HUDEP-2 (cell line): ENCODE measurements at regions not wholly inside any gene's neighbourhood (a gene's known extent, or its start where the extent isn't known, plus 50 kb on each side); places are given as distances from the start of the nearest gene placed in this dataset.

Experiments
- DNase-seq, 76 experiments: peaks; one replicate each; lab custom pipeline; 2025; ENCODE audit not compliant: unreplicated experiment in 76 of 76; lab: John Stamatoyannopoulos, UW

- no peak for DNase-seq
These were observed 51.1 kb upstream of the NHSL1 start for GRCh38 chr6:138550346-138550767.

DNA sequence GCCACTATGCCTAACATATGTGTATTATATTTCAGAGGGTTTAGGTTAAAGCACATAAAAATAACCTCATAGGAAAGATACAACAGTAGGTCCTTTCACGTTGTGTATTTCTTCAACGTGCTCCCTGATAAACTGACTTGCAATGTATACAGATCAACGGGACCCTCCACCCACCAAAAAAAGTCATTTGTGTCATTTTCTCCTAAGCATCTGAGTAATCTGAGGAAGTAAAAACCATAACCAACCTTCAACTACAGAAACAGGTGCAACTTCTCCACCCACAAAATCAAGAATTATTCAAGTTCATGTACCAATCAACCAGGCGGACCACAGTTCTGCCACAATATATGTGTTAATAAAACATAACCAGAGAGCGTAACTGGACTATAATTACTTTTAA is 54.9 kb upstream of the NHSL1 start:
- DNase-seq = no peak

GRCh38 chr6:138555421-138555988 is 56.2 kb upstream of the NHSL1 start:
- no peak for DNase-seq

DNA sequence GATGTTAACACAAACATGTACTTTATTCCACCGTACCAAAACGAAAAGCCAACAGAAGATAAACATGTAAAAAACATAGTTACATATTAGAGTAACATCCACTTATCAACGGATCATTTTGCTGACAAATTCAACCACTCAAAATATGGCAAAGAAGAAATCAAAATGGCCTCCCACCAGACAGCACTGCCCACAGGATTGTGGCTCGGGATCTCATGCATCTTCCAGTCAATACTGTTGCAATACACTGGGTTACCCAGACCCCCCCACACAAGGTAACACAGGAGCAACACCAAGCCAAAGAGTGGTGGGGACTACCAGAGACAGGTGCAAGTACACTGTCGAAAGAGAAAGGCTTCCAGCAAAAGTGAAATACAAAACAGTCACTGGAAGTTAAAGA is 57.9 kb upstream of the NHSL1 start:
- no peak for DNase-seq

DNA sequence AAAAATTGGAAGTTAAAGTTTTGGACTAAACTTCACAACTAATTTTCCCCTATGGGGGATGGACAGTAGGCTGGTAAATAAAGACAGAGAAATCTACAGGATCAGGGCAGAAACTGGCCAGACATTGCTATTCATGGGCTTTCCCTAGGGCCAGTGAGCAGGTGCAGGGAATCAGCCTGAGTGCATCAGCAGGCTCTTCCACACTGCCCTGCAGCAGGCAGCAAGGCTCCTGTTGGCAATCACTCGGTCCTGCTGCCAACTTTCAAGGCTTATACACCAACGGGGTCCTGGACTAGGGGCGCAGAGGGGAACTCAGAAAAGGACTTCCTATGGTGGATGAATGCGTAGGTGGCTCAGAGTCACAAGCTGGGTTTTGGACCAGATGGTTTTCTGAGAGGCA is 59.8 kb upstream of the NHSL1 start:
- no peak for DNase-seq

- no peak for DNase-seq
These were observed 61.0 kb upstream of the NHSL1 start for GRCh38 chr6:138560130-138560860.

GRCh38 chr6:138562691-138563090 is 63.4 kb upstream of the NHSL1 start:
- DNase-seq = no peak

GRCh38 chr6:138563231-138563630 is 63.9 kb upstream of the NHSL1 start:
- DNase-seq = no peak

- no peak for DNase-seq
These were observed 64.4 kb upstream of the NHSL1 start for GRCh38 chr6:138563650-138564049.

DNA sequence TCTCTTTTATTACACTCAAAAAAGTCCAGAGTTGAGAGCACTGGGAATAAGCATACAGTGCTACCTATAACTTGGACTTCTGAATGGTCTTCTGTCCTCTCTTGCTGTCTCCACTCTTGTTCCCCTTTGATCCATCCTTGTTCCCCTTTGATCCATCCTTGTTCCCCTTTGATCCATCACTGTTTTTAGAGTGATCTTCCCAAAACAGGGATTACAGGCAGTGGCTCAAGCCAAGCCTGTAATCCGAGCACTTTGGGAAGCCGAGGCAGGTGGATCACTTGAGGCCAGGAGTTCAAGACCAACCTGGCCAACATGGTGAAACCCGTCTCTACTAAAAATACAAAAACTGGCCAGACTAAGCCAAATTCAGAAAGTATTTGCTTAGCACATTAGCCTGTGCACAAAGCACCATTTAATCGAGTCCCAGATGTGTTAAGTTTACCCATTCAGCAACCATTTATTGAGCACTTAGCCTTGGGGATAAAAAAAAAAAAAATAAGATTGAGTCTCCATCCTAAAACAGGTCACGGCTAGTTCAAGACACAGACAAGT is 65.0 kb upstream of the NHSL1 start:
- no peak for DNase-seq

DNA sequence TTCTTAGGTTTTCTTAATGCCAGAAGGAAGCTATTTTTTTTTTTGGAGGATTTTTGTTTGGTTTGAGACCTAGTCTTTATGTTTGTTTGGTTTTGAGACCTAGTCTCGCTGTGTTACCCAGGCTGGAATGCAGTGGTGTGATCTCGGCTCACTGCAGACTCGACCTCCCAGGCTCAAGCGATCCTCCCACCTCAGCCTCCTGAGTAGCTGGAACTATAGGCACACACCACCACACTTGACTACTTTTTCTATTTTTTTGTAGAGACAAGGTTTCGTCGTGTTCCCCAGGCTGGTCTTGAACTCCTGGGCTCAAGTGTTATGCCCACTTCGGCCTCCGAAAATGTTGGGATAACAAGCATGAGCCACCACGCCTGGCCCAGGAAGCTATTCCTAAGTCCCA is 67.8 kb upstream of the NHSL1 start:
- DNase-seq = no peak

DNA sequence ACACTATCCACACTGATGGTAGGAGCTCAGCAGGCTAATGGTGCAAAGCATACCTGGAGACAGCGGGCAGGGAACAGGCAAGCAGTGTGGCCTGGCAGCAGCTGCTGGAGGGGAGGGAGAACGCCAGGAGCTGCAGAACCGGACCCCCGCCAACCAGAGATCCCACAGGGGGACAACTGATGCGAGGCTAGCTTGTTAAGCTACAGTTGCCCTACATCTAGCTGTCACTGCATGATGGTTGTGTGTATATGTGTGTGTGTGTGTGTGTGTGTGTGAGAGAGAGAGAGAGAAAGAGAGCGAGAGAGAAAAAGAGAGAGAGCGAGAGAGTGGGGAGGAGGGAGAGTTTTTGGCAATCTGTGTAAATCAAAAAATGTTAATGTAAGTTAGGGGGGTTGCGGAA is 69.7 kb upstream of the NHSL1 start:
- no peak for DNase-seq

GRCh38 chr6:138569554-138569953 is 70.3 kb upstream of the NHSL1 start:
- DNase-seq = no peak

- no peak for DNase-seq
These were observed 70.9 kb upstream of the NHSL1 start for GRCh38 chr6:138569970-138570724.

- no peak for DNase-seq
These were observed 71.4 kb upstream of the NHSL1 start for GRCh38 chr6:138570725-138571029.

DNA sequence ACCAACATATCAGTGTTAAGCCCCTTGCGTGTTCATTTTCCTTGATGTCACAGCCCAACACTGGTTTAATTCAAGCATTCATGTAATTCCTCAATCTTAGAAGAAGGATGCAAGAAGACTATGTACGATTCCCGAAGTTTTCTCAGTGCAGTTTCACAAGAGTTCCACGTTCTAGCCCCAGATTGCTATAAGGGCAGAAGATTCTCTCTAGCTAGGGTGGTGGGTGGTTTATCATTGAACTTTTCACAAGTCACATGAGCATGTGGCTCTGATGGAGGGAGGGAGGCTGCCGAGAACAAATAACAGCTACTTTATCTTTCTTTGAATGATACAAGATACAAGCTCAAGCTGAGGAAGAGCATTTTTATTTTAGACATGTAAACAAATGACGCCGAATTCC is 71.9 kb upstream of the NHSL1 start:
- no peak for DNase-seq

- no peak for DNase-seq
These were observed 72.4 kb upstream of the NHSL1 start for GRCh38 chr6:138571585-138572166.

DNA sequence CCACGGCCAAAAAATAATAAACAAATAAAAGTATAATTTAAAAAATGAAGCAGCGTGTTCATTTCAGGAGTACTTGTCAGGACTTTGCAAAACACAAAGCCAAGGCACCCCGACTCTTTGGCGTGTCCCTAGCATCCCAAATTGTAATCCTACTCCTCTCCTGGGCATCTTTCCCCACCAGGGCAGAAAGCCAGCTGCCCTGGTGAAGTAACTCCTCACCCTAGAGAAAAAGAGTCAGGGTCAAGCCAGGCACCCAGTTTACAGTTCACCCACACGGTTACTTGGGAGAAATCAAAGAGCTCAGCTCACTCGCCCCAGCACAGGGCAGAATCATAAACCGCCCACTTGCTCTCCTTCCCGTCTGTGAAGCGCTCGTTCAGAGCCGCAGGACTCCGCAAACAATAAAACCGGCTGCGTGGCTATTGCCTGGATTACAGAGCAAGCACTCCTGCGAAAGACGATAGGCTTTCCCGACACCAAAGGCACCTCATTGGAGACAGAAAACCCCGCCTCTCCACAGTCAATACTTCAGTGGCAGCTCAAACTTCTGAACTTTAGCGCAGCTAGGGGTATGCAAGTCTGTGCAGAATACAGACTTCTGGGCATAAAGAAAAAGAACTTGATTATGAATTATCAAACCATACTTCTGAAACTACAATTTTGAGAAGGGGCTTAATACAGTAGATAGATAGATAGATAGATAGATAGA is 73.0 kb upstream of the NHSL1 start:
- no peak for DNase-seq

DNA sequence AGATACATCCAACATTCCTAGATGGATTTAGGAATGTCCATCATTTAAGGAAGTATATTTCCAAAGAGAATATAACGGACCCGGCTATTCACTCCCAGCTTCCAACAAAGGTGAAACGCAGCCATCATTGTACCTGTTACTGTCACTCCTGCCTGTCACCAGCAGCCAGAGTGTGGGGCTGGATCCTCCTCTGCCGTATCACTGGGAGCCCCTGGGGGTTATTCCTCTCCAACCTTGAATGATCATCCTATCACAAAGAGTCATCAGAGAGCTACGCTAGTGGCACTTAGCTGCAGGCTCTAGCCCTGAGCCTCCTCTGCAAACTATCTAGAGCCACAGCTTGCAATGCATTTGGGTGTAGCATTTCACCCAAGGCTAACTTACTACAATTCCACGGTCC is 73.6 kb upstream of the NHSL1 start:
- no peak for DNase-seq

DNA sequence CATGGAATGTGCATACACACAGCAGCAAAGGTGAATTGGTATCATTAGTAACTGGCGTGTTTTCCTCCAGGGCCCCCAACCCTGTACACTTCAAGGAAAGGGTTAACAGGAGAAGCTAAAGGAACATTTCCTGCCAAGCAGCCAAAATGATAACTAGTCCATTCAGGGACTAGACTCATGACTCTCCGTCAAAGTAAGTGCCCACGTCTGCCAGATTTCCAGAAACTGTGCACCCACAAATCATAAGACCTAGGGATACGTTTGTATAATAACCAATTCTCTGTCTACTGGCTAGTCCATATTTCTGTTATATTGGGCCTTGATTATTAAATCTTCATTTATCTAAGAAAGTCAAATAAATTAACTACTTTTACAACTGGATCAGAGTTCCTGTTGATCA is 76.0 kb upstream of the NHSL1 start:
- DNase-seq = no peak

DNA sequence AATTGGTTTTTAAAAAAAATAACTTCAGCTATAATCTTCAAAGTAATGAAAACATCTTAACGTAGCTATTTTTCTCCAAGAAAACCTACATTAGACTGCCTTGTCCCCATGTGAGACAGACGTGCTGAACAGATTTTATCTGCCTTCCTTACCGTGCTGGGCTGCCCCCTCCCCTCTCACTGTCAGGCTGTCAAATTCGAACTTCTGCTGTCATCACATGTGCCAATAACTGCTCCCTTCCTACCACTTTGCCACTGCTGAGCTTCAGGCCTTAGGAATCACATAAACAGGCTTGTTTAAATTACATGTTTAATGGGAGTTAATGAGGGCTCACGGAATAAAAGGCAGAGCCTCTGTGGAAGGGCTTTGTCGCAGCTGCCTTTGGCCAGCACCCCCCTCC is 77.0 kb upstream of the NHSL1 start:
- no peak for DNase-seq
